ENCODE measurements at regions not wholly inside any gene's neighbourhood (a gene's known extent, or its start where the extent isn't known, plus 50 kb on each side); places are given as distances from the start of the nearest gene placed in this dataset.

DNA sequence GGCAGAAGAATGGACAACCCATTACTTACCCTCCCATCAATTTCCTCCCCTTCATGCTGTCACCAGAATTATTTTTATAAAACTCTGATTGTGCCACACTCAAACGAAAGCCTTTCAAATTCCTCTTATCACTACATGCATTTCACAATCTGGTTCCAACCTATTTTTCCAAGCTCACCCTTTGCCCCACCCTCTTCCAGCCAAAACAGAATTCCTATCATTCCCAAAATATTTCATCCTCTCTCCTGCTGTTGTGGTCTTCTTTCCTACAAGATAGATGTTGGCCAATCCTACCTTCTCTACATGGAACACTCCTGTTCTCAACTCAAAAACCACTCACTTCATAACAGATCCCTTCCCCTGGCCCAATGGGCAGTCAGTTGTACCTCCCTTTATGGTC lies 111.5 kb downstream of the ELAPOR2 start:
- Histone ChIP-seq H3K9me3 (ENCODE audit: insufficient read depth, low read length) (no peaks in the 10 kb centered on the region), H3K4me3 (ENCODE audit: insufficient read depth, low read length, poor library complexity, severe bottlenecking) (no peak overlapping the region), H3K27ac (ENCODE audit: low read depth, low read length) (no peak overlapping the region), H4K20me1 (ENCODE audit: low read depth, low read length) (no peaks in the 10 kb centered on the region), H3K4me2 (ENCODE audit: low read depth, low read length, poor library complexity, severe bottlenecking) (no peak overlapping the region), H3K79me2 (ENCODE audit: insufficient read depth, low read length) (no peaks in the 10 kb centered on the region), H3K9me2 (replicated peaks; ENCODE audit: insufficient read depth, low read length) (no peaks in the 10 kb centered on the region), H3K27me3 (ENCODE audit: low read length) (no peaks in the 10 kb centered on the region), H2AFZ (ENCODE audit: low read depth, low read length, severe bottlenecking) (no peak overlapping the region), H3K36me3 (ENCODE audit: low read length) (0 out of 2 replicates have a peak, but pooled peaks cover 5% of the 10 kb centered on the region), H3F3A (ENCODE audit: insufficient read depth) (0 out of 2 replicates have a peak, but pooled peaks cover 10% of the 10 kb centered on the region), H3K9ac (ENCODE audit: low read length) (no peak overlapping the region)
- TF ChIP-seq EZH2phosphoT487 (conservative IDR thresholded peaks at IDR 0.05; ENCODE audit: low read length), result no peak
- TF ChIP-seq, protein P1, sequence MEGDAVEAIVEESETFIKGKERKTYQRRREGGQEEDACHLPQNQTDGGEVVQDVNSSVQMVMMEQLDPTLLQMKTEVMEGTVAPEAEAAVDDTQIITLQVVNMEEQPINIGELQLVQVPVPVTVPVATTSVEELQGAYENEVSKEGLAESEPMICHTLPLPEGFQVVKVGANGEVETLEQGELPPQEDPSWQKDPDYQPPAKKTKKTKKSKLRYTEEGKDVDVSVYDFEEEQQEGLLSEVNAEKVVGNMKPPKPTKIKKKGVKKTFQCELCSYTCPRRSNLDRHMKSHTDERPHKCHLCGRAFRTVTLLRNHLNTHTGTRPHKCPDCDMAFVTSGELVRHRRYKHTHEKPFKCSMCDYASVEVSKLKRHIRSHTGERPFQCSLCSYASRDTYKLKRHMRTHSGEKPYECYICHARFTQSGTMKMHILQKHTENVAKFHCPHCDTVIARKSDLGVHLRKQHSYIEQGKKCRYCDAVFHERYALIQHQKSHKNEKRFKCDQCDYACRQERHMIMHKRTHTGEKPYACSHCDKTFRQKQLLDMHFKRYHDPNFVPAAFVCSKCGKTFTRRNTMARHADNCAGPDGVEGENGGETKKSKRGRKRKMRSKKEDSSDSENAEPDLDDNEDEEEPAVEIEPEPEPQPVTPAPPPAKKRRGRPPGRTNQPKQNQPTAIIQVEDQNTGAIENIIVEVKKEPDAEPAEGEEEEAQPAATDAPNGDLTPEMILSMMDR (IDR thresholded peaks at IDR 0.05; ENCODE audit: insufficient read depth, low read length, poor library complexity, severe bottlenecking), result no peak

DNA sequence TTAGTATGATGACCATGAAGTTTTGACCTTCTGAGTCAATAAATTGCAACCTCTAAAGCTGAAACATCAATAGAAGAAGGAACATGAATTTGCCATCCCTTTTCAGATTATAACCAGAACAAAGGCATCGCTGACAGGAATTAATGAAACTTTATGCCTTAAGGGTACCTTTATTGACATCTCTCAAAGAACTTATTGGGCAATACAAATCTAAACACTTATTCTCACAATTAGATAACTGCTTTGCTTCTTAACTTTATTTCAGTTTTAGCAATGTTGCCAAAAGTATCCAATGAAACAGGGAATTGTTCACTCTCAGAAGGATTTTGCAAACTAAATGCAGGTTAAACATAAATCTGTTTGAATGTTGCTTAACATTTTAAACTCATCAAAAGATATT lies 116.0 kb downstream of the ELAPOR2 start:
- Histone ChIP-seq H4K20me1 (ENCODE audit: low read depth, low read length) (no peaks in the 10 kb centered on the region), H3K36me3 (ENCODE audit: low read length) (0 out of 2 replicates have a peak, but pooled peaks cover 5% of the 10 kb centered on the region), H3K9me2 (replicated peaks; ENCODE audit: insufficient read depth, low read length) (no peaks in the 10 kb centered on the region)

DNA sequence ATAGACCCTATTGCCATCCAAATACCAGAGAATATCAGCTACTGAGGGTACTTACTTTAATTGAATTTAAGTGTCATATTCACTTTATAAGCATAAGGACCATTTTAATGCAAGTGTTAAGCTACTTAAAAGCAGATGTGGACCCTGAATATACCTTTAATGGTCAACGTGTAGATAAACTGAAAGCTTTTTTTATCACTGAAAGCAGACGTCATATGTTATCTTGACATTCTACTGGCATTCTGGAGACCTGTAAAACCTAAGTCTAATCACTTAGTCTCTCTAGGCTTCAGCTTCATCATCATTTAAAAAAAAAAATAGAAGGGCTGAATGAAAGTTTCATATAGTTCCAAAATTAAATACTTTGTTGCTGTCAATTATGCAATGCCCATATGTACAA lies 116.5 kb downstream of the ELAPOR2 start:
- no peaks in the 10 kb centered on the region for H3K9me2 ChIP-seq (replicated peaks; ENCODE audit: insufficient read depth, low read length)
- H3K27me3 ChIP-seq (ENCODE audit: low read length), result no peaks in the 10 kb centered on the region
- no peak overlapping the region for H2AFZ ChIP-seq (ENCODE audit: low read depth, low read length, severe bottlenecking)
- H3K4me3 ChIP-seq (ENCODE audit: insufficient read depth, low read length, poor library complexity, severe bottlenecking), result no peak overlapping the region
- H3K27ac ChIP-seq (ENCODE audit: low read depth, low read length), result no peak overlapping the region
- no peaks in the 10 kb centered on the region for H3K79me2 ChIP-seq (ENCODE audit: insufficient read depth, low read length)
- H3K36me3 ChIP-seq (ENCODE audit: low read length), result 0 out of 2 replicates have a peak, but pooled peaks cover 5% of the 10 kb centered on the region
- no peaks in the 10 kb centered on the region for H4K20me1 ChIP-seq (ENCODE audit: low read depth, low read length)
- H3K9ac ChIP-seq (ENCODE audit: low read length), result no peak overlapping the region
- H3F3A ChIP-seq (ENCODE audit: insufficient read depth), result no peaks in the 10 kb centered on the region
- no peak overlapping the region for H3K4me2 ChIP-seq (ENCODE audit: low read depth, low read length, poor library complexity, severe bottlenecking)
- TF ChIP-seq, protein P1 (IDR thresholded peaks at IDR 0.05; ENCODE audit: insufficient read depth, low read length, poor library complexity, severe bottlenecking), result no peak
- no peak for TF ChIP-seq EZH2phosphoT487 (conservative IDR thresholded peaks at IDR 0.05; ENCODE audit: low read length)
- no peaks in the 10 kb centered on the region for H3K9me3 ChIP-seq (ENCODE audit: insufficient read depth, low read length)

More for the DNA sequence above, 116.0 kb downstream of the ELAPOR2 start:
- Histone ChIP-seq H3F3A (ENCODE audit: insufficient read depth) (no peaks in the 10 kb centered on the region), H3K9ac (ENCODE audit: low read length) (no peak overlapping the region), H3K9me3 (ENCODE audit: insufficient read depth, low read length) (no peaks in the 10 kb centered on the region), H2AFZ (ENCODE audit: low read depth, low read length, severe bottlenecking) (no peak overlapping the region), H3K4me3 (ENCODE audit: insufficient read depth, low read length, poor library complexity, severe bottlenecking) (no peak overlapping the region), H3K79me2 (ENCODE audit: insufficient read depth, low read length) (no peaks in the 10 kb centered on the region), H3K4me2 (ENCODE audit: low read depth, low read length, poor library complexity, severe bottlenecking) (no peak overlapping the region), H3K27ac (ENCODE audit: low read depth, low read length) (no peak overlapping the region), H3K27me3 (ENCODE audit: low read length) (no peaks in the 10 kb centered on the region)
- TF ChIP-seq EZH2phosphoT487 (conservative IDR thresholded peaks at IDR 0.05; ENCODE audit: low read length), result no peak
- TF ChIP-seq, protein P1 (IDR thresholded peaks at IDR 0.05; ENCODE audit: insufficient read depth, low read length, poor library complexity, severe bottlenecking), result no peak
